ENCODE measurements at regions not wholly inside any gene's neighbourhood (a gene's known extent, or its start where the extent isn't known, plus 50 kb on each side); places are given as distances from the start of the nearest gene placed in this dataset.
A peak's percentile ranks its signal among the peaks of the same experiment; 100 is the strongest.

DNA sequence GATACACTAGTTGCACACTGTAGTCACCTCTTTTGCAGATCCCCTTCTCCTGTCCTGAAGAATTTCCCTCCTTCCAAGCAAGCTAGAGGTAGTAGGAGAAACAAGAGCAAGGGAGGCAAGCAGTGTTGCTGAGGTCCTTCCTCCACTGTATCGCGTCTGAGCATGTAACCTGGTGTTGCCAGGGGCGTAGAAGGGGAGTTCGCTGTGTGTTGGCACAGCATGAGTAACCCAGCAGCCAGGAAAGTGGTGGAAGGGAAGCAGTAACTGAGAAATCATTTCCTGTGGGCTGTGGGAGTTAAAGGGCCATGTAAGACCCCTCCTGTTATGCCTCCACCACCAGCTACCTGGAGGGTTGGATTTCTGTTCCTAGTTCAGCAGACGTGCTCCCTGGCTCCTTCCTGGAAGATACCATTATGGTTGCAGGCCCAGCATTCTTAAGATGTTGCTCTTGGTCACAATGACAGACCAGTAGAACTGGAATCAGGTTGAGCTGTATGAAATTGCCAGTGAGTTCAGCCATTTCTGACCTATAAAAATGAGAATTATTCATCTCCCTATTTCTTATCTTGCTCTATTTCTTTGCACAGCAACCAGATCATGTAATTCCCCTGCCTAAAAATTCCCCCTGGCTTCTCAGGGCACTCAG, 215.3 kb upstream of the TOPAZ1 start:
- no peak for DNase-seq

- DNase-seq, result no peak
These were observed 212.6 kb upstream of the TOPAZ1 start for GRCh38 chr3:44029100-44029499.

DNA sequence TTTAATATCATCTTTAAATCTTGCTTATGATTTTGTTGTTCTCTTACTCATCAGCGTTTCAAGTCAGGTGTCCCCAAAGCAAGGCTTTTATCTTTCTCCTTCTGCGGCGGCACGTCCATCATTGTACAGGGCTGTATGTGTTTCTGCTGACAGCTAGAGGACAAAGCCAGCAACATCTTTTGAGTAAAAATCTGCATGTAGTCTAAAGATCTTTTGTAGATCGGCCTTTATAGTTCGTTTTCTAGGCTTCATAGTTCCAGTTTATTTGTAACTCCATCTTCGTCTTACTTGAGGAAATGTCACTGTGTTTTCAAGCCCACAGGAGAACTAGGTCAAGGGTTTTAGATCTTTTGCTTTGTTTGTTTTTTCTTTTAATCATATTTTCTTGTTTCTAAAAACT, 211.4 kb upstream of the TOPAZ1 start:
- no peak for DNase-seq

- no peak for DNase-seq
These were observed 210.9 kb upstream of the TOPAZ1 start for GRCh38 chr3:44030687-44031305.

DNA sequence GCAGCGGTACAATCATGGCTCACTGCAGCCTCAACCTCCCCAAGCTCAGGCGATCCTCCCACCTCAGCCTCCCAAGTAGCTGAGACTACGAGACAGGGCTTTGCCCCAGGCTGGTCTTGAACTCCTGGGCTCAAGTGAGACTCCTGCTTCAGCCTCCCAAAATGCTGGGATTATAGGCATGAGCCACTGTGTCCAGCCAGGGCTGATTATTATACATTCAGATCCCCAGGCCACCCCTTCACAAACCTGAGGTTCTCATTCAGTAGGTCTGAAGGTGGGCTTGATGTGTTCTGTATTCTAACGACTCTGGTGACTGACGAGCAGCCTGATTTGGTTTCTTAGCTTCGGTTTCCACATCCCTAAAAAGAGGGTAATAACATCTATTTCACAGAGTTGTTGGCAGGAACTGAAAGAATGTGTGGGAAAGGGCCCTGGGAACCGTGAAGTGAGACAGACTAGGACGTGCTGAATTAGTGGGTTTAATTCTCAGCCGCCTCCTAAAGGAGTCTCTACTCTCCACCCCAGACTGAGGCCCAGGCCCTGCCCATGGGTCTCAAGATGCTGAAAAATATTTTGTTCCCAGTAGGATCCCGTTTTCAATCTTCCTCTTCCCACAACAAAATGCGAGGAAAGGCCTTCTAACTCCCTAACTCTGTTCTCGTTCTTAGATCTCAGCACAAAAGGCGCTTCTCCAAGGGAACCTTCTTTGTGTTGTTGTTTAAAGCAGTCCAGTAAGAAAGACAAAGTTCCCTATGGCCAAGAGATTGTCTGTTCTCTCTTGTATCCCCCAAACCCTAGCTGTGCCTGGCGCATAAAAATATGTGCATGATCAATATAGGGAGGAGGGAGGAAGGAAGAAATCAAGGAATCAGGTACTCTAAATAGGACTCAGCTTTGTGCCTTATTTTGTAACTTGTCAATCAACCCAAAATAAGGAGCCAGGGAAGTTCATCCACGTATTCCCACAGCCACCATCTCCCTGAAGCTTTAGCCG, 210.0 kb upstream of the TOPAZ1 start:
- no peak for DNase-seq

- no peak for DNase-seq
These were observed 209.2 kb upstream of the TOPAZ1 start for GRCh38 chr3:44032487-44032886.

GRCh38 chr3:44033123-44033522, 208.6 kb upstream of the TOPAZ1 start:
- no peak for DNase-seq

- DNase-seq, result no peak
These were observed 204.8 kb upstream of the TOPAZ1 start for GRCh38 chr3:44036850-44037249.

GRCh38 chr3:44039006-44039405, 202.7 kb upstream of the TOPAZ1 start:
- no peak for DNase-seq

DNA sequence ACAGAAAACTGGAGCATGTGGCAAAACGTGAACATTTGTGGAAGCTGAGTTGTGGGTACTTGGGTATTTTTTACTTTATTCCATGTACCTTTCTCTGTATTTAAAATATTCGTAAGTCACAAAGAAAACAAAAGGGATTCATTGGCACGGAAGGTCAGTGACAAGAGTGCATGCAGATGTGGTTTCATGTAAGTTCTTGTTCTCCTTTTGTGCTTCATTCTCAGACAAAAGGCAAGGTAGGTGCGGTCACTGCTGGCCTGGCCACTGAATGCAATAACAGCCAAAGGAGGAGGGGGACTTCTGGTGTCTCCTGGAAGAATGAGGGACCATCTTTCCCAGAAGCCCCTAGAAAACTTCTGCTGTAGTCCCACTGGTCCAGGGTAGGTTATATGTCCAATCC, 200.0 kb upstream of the TOPAZ1 start:
- no peak for DNase-seq

- DNase-seq, result no peak
These were observed 198.9 kb upstream of the TOPAZ1 start for GRCh38 chr3:44042772-44043171.

DNA sequence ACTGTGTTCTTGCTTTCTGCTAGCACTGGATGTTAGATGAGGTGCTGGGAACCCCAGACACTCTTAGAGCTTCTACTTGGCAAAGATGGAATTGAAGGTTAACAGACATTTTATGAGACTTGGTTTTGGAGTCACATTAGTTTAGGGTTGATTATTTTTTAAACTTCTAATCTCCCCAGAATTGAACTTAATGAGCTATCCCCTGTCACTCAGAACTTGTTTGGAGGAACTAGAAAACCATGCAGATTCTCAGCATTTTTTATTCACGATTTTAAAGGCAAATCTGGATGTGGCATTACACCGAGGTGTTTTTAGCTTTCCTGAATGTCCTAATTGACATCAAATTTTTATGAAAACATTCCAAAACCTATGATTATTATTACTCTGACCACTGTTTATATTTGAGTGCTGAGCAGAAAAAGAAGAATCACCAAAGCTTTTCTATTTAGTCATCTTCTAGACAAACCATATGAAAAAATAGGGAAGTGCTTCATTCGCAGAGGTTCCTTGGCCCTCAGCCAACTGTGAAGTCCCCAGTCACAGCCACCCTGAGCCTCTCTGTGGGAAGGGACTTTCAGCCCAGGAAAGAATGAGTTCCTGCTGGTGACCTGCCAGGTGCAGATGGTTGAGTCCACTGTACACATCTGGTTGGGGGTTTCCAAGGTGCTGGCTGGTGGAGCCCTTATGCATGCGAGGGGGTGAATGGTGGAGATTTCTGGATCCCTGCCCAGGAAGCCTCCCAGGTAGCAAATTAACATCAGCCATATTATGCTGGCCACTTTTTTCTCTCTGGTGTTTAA, 196.0 kb upstream of the TOPAZ1 start:
- peak; percentile 23 to 79 for DNase-seq

DNA sequence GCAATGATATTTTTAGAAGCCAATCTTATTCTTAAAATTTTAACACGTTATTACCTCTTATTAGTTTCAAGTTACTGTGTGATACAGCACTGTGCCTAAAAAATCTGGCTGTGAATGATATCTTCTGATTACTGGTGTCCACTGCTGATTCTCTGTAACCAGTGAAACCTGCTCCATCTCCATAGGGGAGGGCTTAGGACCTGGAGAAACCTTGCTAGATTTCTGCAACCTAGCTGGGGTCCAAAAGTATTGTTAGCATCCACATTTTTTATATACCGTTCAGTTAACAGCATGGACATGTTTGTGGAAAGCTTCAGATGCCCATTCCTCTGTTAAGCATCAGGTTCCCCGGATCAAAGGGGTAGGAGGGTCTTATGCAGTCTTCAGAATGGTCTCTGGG, 193.9 kb upstream of the TOPAZ1 start:
- no peak for DNase-seq

GRCh38 chr3:44048196-44048924, 193.3 kb upstream of the TOPAZ1 start:
- DNase-seq, result no peak

DNA sequence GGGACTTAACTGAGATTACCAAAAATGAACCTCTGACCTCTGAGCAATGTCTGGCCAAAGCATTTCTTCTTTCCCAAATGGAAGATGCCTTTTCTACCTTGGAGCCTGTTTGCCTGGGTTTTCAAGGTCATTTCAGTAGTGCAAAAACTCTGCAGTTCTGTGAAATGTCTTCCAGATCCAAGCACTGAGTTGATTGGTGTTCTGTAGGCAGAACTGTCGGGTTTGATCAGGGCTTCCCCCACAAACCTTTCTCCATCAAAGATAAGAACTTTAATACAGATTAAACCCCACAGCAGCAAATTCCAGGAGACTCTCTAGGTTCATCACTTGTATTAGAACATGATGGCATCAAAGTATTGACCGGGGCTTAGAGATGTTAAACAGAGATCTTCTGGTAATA, 192.7 kb upstream of the TOPAZ1 start:
- DNase-seq, result no peak

DNA sequence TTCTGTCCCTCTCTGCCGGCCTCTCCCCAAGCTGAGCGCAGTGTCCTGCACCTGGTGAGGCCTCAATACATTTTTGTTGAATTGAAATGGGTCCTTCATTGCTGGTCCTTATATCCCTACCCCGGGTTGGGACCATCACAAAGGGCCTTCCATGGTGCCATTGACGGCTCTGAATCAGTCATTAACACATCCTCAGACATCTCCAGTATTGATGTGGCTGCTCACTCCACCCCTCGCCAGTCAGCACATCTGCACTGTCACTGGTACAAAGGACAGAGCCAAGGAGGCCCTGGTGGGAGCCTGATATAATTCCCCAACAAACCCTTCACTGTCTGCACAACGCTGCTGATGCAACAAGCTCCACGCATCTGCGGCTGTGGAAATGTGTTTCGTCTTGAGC, 191.6 kb upstream of the TOPAZ1 start:
- no peak for DNase-seq

GRCh38 chr3:44050867-44051266, 190.8 kb upstream of the TOPAZ1 start:
- no peak for DNase-seq

DNA sequence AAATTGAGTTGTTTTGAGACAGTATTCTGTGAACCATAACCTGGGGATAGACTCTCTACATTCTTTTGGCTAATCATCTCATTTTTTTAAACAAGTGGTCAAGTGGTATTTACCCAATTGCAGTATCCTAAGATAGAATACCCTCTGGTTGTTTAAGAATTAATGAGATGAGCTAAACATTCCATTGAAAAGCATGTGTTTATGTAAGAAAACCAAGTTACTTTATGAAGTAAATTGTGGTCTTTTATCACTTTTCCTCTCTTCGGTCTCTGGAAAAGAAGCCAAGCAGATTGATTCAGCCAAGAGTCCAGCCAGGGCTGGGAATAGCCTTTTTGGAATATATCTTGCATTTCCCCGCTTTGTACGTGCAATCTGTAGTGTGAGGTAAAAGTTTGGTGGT, 185.7 kb upstream of the TOPAZ1 start:
- no peak for DNase-seq

DNA sequence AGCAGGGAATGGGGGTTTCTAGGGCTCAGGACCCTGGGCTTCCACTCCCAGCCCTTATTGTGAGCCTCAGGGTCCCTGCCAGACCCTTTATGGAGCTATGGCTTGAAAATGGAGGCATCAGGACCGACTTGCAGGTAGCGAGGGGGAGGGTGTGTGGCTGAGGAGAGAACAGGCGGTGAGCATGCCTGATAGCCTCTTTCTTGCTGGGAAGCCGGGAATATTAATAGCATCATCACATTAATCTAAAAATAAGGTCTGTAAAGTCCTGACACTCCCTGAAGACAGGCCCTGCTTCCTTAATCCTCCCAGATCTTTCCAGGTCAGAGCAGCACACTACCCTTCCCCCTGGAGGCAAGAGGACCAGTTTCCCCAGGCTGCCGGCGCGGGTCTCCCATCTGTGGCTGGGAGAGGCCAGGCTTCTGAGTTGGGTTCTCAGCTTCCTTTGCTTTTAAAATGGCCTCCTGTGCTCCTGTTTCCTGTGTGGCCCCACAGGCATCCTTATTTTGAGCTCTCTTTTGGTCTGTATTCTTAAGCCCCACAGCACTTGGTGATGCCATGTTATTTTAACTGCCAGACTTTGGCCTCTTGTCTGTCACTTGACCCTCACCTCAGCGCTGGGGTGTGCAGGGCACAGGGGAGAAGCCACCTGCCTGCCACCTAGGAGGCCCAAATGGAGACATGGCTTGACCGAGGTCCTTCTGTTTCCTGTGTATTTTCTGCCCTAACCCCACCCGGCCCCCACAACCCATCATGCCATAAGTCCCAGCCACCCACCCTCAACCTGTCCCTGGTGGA, 185.0 kb upstream of the TOPAZ1 start:
- no peak for DNase-seq

GRCh38 chr3:44058022-44058867, 183.4 kb upstream of the TOPAZ1 start:
- DNase-seq, result peak in 1 of 2 donors; percentile 52

- no peak for DNase-seq
These were observed 182.8 kb upstream of the TOPAZ1 start for GRCh38 chr3:44058868-44059203.
